GM12878 (cell line): ENCODE measurements at regions not wholly inside any gene's neighbourhood (a gene's known extent, or its start where the extent isn't known, plus 50 kb on each side); places are given as distances from the start of the nearest gene placed in this dataset.

Experiments used
- ATAC-seq: fragments of 200-7000 bp; cut with Tn5 transposase; 3 replicates; pipeline ENCODE4 v1.9.1; 2020; ENCODE audit warnings: mild to moderate bottlenecking, moderate library complexity
- BruUV-seq: library from RNA; stranded (reverse); fragments of 400-500 nt; replicated peaks from 2 replicates; lab custom pipeline; 2021; lab: Mats Ljungman, UMichigan
- CTCF ChIA-PET: fragments of 300-600 bp; sonication (Branson Sonifier 250); formaldehyde crosslinking; extraction: SDS; loops from one replicate; lab custom pipeline; 2021; ENCODE audit warnings: inconsistent platforms; lab: Yijun Ruan, JAX
- POLR2A ChIA-PET: fragments of 350-600 bp; formaldehyde crosslinking; extraction: SDS; loops from one replicate; lab custom pipeline; 2021; ENCODE audit warnings: inconsistent platforms; lab: Charles Lee
- RAD21 ChIA-PET: fragments of 300-600 bp; sonication (Branson Sonifier 250); formaldehyde crosslinking; loops from one replicate; lab custom pipeline; 2023; ENCODE audit warnings: antibody characterized with exemption; ENCODE audit not compliant: unreplicated experiment; lab: Charles Lee
- SMC1A ChIA-PET: fragments of 300-600 bp; sonication (Branson Sonifier 250); formaldehyde crosslinking; loops from one replicate; lab custom pipeline; 2023; ENCODE audit not compliant: unreplicated experiment, uncharacterized antibody; lab: Charles Lee
- DNase-seq: peaks from one replicate; pipeline ENCODE4 v3.0.0-alpha.2; 2011; ENCODE audit warnings: low read depth, low spot score
- FAIRE-seq: peaks from 3 replicates; lab custom pipeline; 2011; peaks lifted over from hg19 to GRCh38; lab: Jason Lieb, UNC
- H2AFZ ChIP-seq: 2 replicates; pipeline ENCODE4 v1.6.0; 2011; ENCODE audit warnings: low read depth, low read length, control low read depth; ENCODE audit not compliant: control insufficient read depth
- H3K27ac ChIP-seq: 2 replicates; pipeline ENCODE4 v1.5.1; 2011; ENCODE audit warnings: control low read depth; ENCODE audit not compliant: control insufficient read depth, insufficient read depth
- H3K27me3 ChIP-seq, 2 experiments: replicated peaks in 1 of 2; 2 replicates each; pipeline versions ENCODE4 v1.6.0 to v1.6.1; 2011; ENCODE audit warnings: low read length in 1 of 2; ENCODE audit not compliant: control insufficient read depth in 2 of 2, insufficient read depth in 2 of 2
- H3K36me3 ChIP-seq, 2 experiments: 2 replicates each; pipeline ENCODE4 v1.5.1; 2011; ENCODE audit warnings: low read length in 1 of 2; ENCODE audit not compliant: control insufficient read depth in 2 of 2, insufficient read depth in 2 of 2
- H3K4me1 ChIP-seq: 2 replicates; pipeline ENCODE4 v1.6.1; 2011; ENCODE audit warnings: mild to moderate bottlenecking, low read length, moderate library complexity, mixed read lengths; ENCODE audit not compliant: control insufficient read depth, insufficient read depth
- H3K4me2 ChIP-seq: 2 replicates; pipeline ENCODE4 v1.6.0; 2011; ENCODE audit warnings: control low read depth; ENCODE audit not compliant: control insufficient read depth, insufficient read depth
- H3K4me3 ChIP-seq: fragments of 200-600 bp; sonication (generic); 2 replicates; pipeline ENCODE4 v1.5.1; 2016
- H3K79me2 ChIP-seq: 2 replicates; pipeline ENCODE4 v1.6.0; 2011; ENCODE audit warnings: low read length; ENCODE audit not compliant: control insufficient read depth, insufficient read depth
- H3K9ac ChIP-seq: 2 replicates; pipeline ENCODE4 v1.8.0; 2011; ENCODE audit warnings: low read length, control low read depth, mixed read lengths; ENCODE audit not compliant: control insufficient read depth, insufficient read depth
- H3K9me3 ChIP-seq: replicated peaks from 3 replicates; pipeline ENCODE4 v1.5.1; 2011; ENCODE audit warnings: mild to moderate bottlenecking, low read length; ENCODE audit not compliant: control insufficient read depth, insufficient read depth
- H4K20me1 ChIP-seq: 2 replicates; pipeline ENCODE4 v1.6.0; 2011; ENCODE audit not compliant: control insufficient read depth, insufficient read depth
- ATF7 ChIP-seq: fragments of 450-650 bp; IDR thresholded peaks from 2 replicates; pipeline ENCODE4 v1.6.1; 2016; ENCODE audit warnings: low read depth, mild to moderate bottlenecking
- GABPA ChIP-seq: IDR thresholded peaks from 2 replicates; pipeline ENCODE4 v1.6.1; 2014; ENCODE audit warnings: antibody characterized with exemption, low read depth, mild to moderate bottlenecking, inconsistent platforms
- NBN ChIP-seq: fragments of 450-650 bp; IDR thresholded peaks from 2 replicates; pipeline ENCODE4 v1.6.1; 2016
- RELA ChIP-seq: fragments of 450-650 bp; IDR thresholded peaks from 2 replicates; pipeline ENCODE4 v1.8.0; 2014; ENCODE audit warnings: borderline replicate concordance; ENCODE audit not compliant: partially characterized antibody
- ZBTB40 ChIP-seq: fragments of 450-650 bp; IDR thresholded peaks from 2 replicates; pipeline ENCODE4 v1.6.1; 2016; ENCODE audit warnings: mild to moderate bottlenecking, moderate library complexity, borderline replicate concordance
- ZNF384 ChIP-seq: IDR thresholded peaks from 2 replicates; pipeline ENCODE4 v1.6.1; 2012; ENCODE audit warnings: low read depth, mild to moderate bottlenecking, low read length, improper control_type of control experiment, borderline replicate concordance
- WGBS: methylation state at CpG from one replicate; pipeline ENCODE4 v1.1.6; 2016; ENCODE audit warnings: low lambda C conversion rate; ENCODE audit not compliant: insufficient replicate concordance, insufficient coverage; ENCODE audit errors: missing lambda C conversion rate; 5-methylcytosine and 5-hydroxymethylcytosine counted together
- in situ Hi-C: fragments of 300-500 bp; cut with MboI; formaldehyde crosslinking; loops from 9 replicates; pipeline ENCODE4 v1.14.3; 2018; ENCODE audit warnings: mixed read lengths
- intact Hi-C: fragments of 100-400 bp; cut with micrococcal nuclease; formaldehyde crosslinking; loops from one replicate; pipeline ENCODE4 v1.14.2; 2022; ENCODE audit not compliant: unreplicated experiment

- TF ChIP-seq ZNF384 (no peak), GABPA (no peak), ATF7 (no peak)
Observed at GRCh38 chr22:27492566-27493201, 308.9 kb downstream of the MN1 start (continued).

GRCh38 chr22:27493796-27494195, 307.8 kb downstream of the MN1 start:
- Histone ChIP-seq H3K27ac (no peak overlapping the region), H2AFZ (no peak overlapping the region), H3K36me3 (no peaks in the 10 kb centered on the region), H3K27me3 (no peaks in the 10 kb centered on the region), H3K9me3 (no peaks in the 10 kb centered on the region; the same call in 2 of the 3 replicates), H3K9ac (no peak overlapping the region), H3K4me1 (no peaks in the 10 kb centered on the region), H3K4me2 (no peak overlapping the region), H4K20me1 (no peaks in the 10 kb centered on the region), H3K79me2 (no peaks in the 10 kb centered on the region), H3K4me3 (no peak overlapping the region)
- 1% methylated on average over 4 of the region's 4 CpGs for WGBS
- CTCF ChIA-PET = no interaction called here
- DNase-seq = no peak
- SMC1A ChIA-PET = no interaction called here
- no peak for FAIRE-seq
- BruUV-seq = no TSS peak
- RAD21 ChIA-PET = no interaction called here
- no peak for TF ChIP-seq RELA
- peak; percentile 22; the same call in 1 of the 2 replicates for TF ChIP-seq ZBTB40
- no peak for TF ChIP-seq NBN
- POLR2A ChIA-PET = no interaction called here
- in situ Hi-C loops = no loop called here
- intact Hi-C loops = no loop called here
- ATAC-seq = no peak
